Peyer's patch (tissue), 4 donors: ENCODE measurements at regions not wholly inside any gene's neighbourhood (a gene's known extent, or its start where the extent isn't known, plus 50 kb on each side); places are given as distances from the start of the nearest gene placed in this dataset.

Experiments
- CTCF ChIP-seq, 6 experiments: fragments of 450-650 bp in 4 of 6; fragments of 200-600 bp in 2 of 6; sonication (generic) in 1 of 6; IDR thresholded peaks; one replicate each; pipeline ENCODE4 v1.5.1; 2017 to 2019; ENCODE audit warnings: antibody characterized with exemption in 6 of 6, mild to moderate bottlenecking in 3 of 6, moderate library complexity in 1 of 6
- POLR2A ChIP-seq, 2 donors: fragments of 450-650 bp; IDR thresholded peaks; one replicate each; pipeline ENCODE4 v1.5.1; 2017; ENCODE audit warnings: antibody characterized with exemption in 2 of 2, mild to moderate bottlenecking in 2 of 2, moderate library complexity in 2 of 2

- TF ChIP-seq POLR2A (IDR thresholded peaks at IDR 0.05), result no peak
- TF ChIP-seq CTCF (IDR thresholded peaks at IDR 0.05), result no peak
Observed at GRCh38 chr11:22472306-22472705, 134.1 kb downstream of the SLC17A6 start.
